ENCODE measurements at regions not wholly inside any gene's neighbourhood (a gene's known extent, or its start where the extent isn't known, plus 50 kb on each side); places are given as distances from the start of the nearest gene placed in this dataset.

DNA sequence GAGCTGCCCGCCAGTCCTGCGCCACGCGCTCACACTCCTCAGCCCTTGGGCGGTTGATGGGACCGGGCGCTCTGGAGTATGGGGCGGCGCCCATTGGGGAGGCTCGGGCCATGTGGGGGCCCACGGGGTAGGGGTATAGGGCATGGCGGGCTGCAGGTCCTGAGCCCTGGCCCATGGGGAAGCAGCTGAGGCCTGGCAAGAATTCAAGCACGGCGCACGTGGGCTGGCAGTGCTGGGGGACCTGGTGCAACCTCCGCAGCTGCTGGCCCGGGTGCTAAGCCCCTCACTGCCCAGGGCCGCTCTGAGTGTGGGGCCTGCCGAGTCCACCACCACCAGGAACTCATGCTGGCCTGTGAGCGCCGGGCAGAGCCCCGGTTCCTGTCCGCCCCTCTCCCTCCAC lies 229.6 kb upstream of the ZNF608 start:
- H3K27ac ChIP-seq = no peak overlapping the region
- H3K27me3 ChIP-seq = no peaks in the 10 kb centered on the region
- no peak overlapping the region for H3K4me3 ChIP-seq (replicated peaks in 1 of 3)
- no peaks in the 10 kb centered on the region for H3K4me1 ChIP-seq
- TF ChIP-seq POLR2A (IDR thresholded peaks at IDR 0.05) = no peak
- TF ChIP-seq, protein P1, sequence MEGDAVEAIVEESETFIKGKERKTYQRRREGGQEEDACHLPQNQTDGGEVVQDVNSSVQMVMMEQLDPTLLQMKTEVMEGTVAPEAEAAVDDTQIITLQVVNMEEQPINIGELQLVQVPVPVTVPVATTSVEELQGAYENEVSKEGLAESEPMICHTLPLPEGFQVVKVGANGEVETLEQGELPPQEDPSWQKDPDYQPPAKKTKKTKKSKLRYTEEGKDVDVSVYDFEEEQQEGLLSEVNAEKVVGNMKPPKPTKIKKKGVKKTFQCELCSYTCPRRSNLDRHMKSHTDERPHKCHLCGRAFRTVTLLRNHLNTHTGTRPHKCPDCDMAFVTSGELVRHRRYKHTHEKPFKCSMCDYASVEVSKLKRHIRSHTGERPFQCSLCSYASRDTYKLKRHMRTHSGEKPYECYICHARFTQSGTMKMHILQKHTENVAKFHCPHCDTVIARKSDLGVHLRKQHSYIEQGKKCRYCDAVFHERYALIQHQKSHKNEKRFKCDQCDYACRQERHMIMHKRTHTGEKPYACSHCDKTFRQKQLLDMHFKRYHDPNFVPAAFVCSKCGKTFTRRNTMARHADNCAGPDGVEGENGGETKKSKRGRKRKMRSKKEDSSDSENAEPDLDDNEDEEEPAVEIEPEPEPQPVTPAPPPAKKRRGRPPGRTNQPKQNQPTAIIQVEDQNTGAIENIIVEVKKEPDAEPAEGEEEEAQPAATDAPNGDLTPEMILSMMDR (IDR thresholded peaks at IDR 0.05) = no peak
- DNase-seq = no peak
- no peaks in the 10 kb centered on the region for H3K36me3 ChIP-seq
- 94 to 97% methylated on average over 13 to 21 of the region's 23 CpGs for WGBS, 2 donors
- H3K9me3 ChIP-seq = no peaks in the 10 kb centered on the region
- intact Hi-C loops (cut with DNase I) = no loop called here

DNA sequence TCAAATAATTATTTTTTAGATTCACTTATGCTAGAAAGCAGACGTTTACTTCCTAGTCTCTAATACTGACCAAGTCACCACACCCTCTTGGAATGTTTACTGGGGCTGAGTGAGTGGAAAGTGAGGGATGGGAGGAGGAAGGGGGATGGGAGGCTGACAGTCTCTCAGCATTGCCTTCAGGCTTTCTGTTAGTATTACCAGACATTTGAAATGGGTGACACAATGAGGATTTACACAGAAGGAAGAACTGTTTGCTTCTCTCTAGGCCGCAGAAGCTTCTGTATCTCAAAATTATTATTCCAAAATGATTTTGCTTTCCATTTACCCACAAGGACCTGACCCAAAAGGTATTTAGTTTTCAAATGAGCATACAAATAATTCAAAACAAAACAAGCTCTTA lies 232.8 kb upstream of the ZNF608 start:
- intact Hi-C loops (cut with DNase I) = no loop called here
- 59 to 62% methylated on average over 2 of the region's 2 CpGs for WGBS, 2 donors
- no peak overlapping the region for H3K27ac ChIP-seq
- H3K4me1 ChIP-seq = no peaks in the 10 kb centered on the region
- no peaks in the 10 kb centered on the region for H3K9me3 ChIP-seq
- H3K27me3 ChIP-seq = no peaks in the 10 kb centered on the region
- no peak for DNase-seq
- no peaks in the 10 kb centered on the region for H3K36me3 ChIP-seq
- TF ChIP-seq POLR2A (IDR thresholded peaks at IDR 0.05) = no peak
- no peak overlapping the region for H3K4me3 ChIP-seq (replicated peaks in 1 of 3)

DNA sequence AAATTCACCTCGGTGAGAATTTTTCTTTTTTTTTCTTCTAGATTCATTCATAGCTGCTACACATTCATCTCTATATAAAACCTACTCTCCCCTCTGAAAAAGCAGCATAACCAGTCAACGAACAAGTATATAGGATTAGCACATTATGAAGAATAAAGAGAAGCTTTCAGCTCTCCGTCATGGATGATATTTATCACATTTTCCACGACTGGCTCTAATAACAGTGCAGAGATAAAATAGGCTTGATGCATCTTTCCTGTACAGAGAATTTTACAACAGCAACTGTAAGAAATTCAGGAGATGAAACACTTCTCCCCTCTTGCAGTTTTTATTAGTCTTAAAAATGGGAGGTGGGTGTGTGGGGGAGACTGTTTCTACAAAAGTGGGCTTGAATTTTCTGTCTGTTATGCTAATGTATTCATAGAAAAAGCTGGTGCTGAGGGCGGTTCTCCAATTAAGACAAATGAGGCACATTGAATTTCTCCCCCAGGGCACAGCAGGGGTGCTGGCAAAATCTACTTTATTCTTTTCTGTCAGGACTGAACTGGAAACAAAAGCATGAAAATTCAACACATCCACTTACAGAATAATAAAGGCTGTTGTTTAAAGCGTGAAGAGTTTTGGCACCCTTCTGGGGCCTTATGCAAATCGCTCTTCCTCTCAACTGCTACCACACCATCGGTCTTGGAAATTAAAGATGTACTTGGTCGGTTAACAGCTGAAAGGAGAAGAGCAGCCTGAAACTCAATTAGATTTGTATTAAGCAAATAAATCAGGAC lies 233.9 kb upstream of the ZNF608 start:
- WGBS, 2 donors = 67 to 72% methylated on average over 9 of the region's 9 CpGs
- H3K36me3 ChIP-seq = no peaks in the 10 kb centered on the region
- H3K4me3 ChIP-seq (replicated peaks in 1 of 3) = no peak overlapping the region
- H3K27me3 ChIP-seq = no peaks in the 10 kb centered on the region
- no peak for TF ChIP-seq POLR2A (IDR thresholded peaks at IDR 0.05)
- TF ChIP-seq, protein P1 (IDR thresholded peaks at IDR 0.05) = no peak
- H3K27ac ChIP-seq = no peak overlapping the region
- no peaks in the 10 kb centered on the region for H3K4me1 ChIP-seq
- intact Hi-C loops (cut with DNase I) = no loop called here
- H3K9me3 ChIP-seq = no peaks in the 10 kb centered on the region
- DNase-seq = no peak

DNA sequence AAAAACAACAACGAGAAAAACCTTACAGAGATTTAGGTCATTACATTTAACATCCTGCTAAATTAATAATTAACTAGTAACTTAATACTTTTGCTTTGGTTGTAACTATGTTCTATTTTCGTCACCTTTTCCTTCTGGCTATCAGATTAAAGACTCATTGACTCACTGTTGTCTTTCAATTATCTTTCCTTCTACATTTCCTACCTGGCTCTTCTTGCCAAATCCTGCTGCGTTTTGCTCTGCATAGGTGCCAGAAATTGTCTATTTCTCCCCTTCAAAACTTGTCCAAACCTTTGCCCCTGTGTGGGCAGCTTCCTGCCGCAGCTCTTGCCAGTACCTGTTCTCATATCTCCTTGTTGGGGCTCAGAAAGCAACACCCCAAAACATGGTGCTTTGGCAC lies 235.5 kb upstream of the ZNF608 start:
- Histone ChIP-seq H3K9me3 (no peaks in the 10 kb centered on the region), H3K36me3 (no peaks in the 10 kb centered on the region), H3K27ac (no peak overlapping the region), H3K27me3 (no peaks in the 10 kb centered on the region), H3K4me3 (replicated peaks in 1 of 3) (no peak overlapping the region), H3K4me1 (no peaks in the 10 kb centered on the region)
- WGBS, 2 donors = 89 to 91% methylated on average over 4 of the region's 4 CpGs
- DNase-seq = no peak
- no peak for TF ChIP-seq POLR2A (IDR thresholded peaks at IDR 0.05)
- TF ChIP-seq, protein P1 (IDR thresholded peaks at IDR 0.05) = no peak
- intact Hi-C loops (cut with DNase I) = no loop called here

DNA sequence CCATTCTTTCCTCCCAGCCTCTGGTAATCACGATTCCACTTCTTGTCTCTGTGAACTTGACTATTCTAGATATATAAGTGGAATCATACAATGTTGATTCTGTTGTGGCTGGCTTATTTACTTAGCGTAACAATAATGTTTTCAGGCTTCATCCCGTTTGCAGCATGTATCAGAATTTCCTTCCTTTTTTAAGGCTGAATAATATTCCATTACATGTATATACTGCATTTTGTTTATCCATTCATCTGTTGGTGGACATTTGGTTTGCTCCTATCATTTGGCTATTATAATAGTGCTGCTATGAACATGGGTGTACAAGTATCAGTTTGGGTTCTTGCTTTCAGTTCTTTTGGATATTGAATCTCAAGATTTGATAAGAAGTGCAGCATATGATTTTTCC lies 239.7 kb upstream of the ZNF608 start:
- Histone ChIP-seq H3K4me1 (no peaks in the 10 kb centered on the region), H3K9me3 (no peaks in the 10 kb centered on the region), H3K36me3 (no peaks in the 10 kb centered on the region), H3K27me3 (no peaks in the 10 kb centered on the region), H3K27ac (no peak overlapping the region), H3K4me3 (replicated peaks in 1 of 3) (no peak overlapping the region)
- intact Hi-C loops (cut with DNase I) = no loop called here
- TF ChIP-seq, protein P1 (IDR thresholded peaks at IDR 0.05) = no peak
- TF ChIP-seq POLR2A (IDR thresholded peaks at IDR 0.05) = no peak
- WGBS, 2 donors = 93% methylated on average over 3 of the region's 3 CpGs
- no peak for DNase-seq
